ENCODE measurements at regions not wholly inside any gene's neighbourhood (a gene's known extent, or its start where the extent isn't known, plus 50 kb on each side); places are given as distances from the start of the nearest gene placed in this dataset.

DNA sequence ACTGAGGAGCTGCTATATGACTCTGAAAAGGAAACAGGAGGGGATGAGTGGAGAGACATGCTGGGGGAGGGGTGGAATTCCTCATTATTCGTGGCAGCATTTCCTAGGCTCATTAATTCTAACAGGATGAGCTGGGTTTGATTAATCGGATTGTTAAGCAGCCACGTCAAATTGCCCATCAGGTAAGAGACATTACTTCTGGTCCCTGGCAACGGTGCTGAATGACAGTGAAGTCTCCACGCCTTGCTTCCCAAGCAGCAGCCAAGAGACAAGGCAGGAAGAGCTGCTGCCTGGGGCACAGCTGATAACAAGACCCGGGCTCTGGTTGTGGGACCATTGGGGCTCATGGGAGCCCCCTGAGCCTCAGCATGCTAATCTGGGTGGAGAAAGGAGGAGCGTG is 86.6 kb downstream of the MARCHF4 start:
- DNase-seq, result no peak

GRCh38 chr2:216284708-216285107 is 87.6 kb downstream of the MARCHF4 start:
- DNase-seq, result no peak

- DNase-seq, result no peak
These were observed 89.0 kb downstream of the MARCHF4 start for GRCh38 chr2:216283038-216283900.

DNA sequence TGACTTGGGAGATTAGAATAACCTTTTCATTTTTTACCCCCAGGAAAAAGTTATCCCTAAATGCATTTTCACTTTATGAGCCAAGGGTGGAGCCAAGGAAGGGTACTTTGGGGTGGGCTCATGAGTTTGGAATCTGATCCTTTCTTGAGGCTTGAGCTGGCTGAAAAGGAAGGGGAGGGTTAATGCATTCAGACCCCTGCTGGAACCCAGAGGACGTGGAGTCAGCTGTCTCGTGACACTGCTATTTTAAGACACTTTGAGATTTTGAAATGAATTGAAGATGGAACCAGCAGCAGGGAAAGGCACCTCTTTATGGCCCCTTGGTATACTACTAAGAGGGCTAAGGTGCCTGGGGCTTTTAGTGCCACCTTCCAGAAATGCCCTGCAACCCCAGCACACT is 90.4 kb downstream of the MARCHF4 start:
- no peak for DNase-seq

GRCh38 chr2:216281316-216281715 is 91.0 kb downstream of the MARCHF4 start:
- DNase-seq, result no peak

DNA sequence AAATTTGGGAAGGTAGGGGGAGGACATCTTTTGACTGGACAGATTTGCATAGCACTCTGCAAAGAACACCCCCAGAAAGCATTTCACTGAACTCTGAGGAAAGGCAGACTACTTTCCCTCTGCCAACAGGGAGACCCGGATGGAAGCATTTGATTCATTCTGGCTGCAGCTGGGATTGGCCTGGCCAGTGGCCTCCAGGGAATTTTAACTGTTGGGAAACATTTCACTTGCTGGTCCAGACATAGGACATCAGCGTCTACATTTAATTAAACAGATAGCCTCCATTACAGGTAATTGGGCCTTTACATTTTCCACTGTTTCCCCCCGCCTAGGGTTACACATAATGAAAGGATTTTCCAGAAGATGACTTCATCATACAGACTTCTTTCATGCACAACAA is 92.8 kb downstream of the MARCHF4 start:
- no peak for DNase-seq

GRCh38 chr2:216279031-216279430 is 93.3 kb downstream of the MARCHF4 start:
- DNase-seq, result no peak

DNA sequence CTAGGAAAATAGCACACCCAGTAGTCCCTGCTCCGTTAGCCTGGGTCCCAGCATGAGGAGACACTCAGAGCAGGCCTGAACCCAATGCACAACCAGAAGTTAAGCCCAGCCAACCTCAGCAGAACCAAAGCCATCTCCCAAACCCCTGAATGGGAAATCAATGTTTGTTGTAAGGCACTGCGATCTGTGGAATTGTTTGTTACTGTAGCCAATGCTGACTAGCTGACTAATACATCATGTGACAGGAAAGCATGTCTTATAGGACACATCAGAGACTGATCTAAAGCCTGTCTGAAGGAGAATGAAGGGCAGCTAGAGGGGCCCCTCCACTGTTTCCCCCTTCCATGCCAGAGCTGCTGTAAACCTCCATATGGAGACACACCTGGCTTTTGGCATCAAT is 96.4 kb downstream of the MARCHF4 start:
- DNase-seq, result no peak

DNA sequence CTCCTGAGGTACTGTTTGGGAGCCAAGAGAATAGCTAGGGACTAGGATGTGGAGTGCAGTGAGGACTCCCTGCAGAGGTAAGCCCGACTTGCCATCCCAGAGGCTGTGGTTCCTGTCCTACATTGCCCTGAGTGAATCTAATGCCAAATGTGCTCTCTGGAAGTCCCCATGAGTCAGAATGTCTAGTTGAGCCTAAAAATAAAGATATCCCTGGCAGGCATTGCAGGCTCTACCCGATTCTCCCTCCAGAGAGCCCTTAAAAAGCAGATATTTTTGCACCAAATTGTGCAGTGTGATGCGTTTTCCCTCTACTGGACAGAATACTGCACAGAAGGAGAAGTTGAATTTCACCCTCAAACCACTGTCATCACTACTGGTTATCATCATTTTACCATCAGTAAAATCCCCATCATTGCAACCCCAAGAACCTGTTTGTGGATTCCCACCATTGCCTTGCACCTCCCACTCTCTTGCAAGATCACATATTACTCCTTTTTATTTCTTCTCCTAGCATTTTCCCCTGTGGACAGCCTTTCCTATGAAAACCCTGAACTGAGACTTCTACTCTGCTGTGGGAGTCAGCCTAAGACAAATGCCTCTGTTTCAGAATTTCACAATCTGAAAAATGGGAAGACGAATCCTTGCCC is 98.0 kb downstream of the MARCHF4 start:
- no peak for DNase-seq

GRCh38 chr2:216261042-216261537 is 111.2 kb downstream of the MARCHF4 start:
- DNase-seq, result no peak

DNA sequence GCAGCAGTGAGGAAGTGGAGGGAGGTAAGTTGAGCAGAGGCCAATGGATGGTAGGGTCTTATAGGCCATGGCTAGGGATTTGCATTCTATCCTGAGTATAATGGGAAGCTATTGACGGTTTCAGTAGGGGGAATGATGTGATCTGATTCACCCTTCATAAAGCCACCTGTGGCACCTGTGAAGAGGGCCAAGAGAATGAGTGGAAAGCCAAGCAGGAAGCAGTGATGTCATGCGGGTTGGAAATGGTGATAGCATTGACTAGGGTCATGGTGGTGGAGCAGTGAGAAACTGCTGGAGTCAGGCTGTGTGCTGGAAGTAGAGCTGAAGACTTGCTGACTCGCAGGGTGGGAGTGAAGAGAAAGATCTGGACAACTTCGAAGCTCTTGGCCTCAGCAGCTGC is 111.7 kb downstream of the MARCHF4 start:
- DNase-seq, result no peak

DNA sequence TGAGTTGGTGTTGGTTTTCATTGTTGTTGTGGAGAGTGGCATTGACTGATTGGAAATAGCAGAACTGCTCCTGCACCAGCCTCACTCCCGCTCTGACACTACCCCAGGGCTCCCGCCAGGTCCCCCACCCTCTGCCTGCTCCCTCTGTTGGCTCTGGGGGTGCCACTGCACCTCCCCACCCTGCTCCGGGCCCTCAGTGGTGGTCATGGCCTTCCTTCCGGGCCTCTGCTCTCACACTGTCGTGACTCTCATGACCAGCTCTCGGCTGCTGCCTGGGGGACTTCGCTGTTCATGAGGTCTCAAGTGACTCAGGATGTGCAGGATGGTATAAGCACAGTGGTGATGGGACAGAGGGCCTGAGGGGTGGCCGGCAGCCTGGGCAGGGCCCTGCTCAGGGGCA is 113.2 kb downstream of the MARCHF4 start:
- DNase-seq, result no peak

- no peak for DNase-seq
These were observed 115.2 kb downstream of the MARCHF4 start for GRCh38 chr2:216257089-216257488.
